Right lobe of liver (tissue), 6 donors: ENCODE measurements at regions not wholly inside any gene's neighbourhood (a gene's known extent, or its start where the extent isn't known, plus 50 kb on each side); places are given as distances from the start of the nearest gene placed in this dataset.

Source experiments
- ATAC-seq, 4 donors: fragments of 200-7000 bp; cut with Tn5 transposase; one replicate each; pipeline ENCODE4 v1.9.1; 2020; ENCODE audit warnings: mild to moderate bottlenecking in 4 of 4, moderate library complexity in 4 of 4
- DNase-seq, 3 donors: peaks; one replicate each; pipeline ENCODE4 v3.0.0-alpha.2; 2020
- H3K27ac ChIP-seq, 3 donors: fragments of 200-600 bp; one replicate each; pipeline ENCODE4 v1.8.0; 2022
- H3K27me3 ChIP-seq, 2 donors: fragments of 200-600 bp; one replicate each; pipeline ENCODE4 v1.8.0; 2022
- H3K36me3 ChIP-seq, 4 donors: fragments of 200-600 bp; sonication (generic) in 1 of 4; one replicate each; pipeline versions ENCODE4 v1.5.1 to v1.8.0; 2017 to 2022; ENCODE audit warnings: control low read depth in 1 of 4
- H3K4me1 ChIP-seq, 4 donors: fragments of 200-600 bp; sonication (generic) in 1 of 4; one replicate each; pipeline versions ENCODE4 v1.5.1 to v1.8.0; 2017 to 2022; ENCODE audit warnings: control low read depth in 1 of 4
- H3K4me3 ChIP-seq, 3 donors: fragments of 200-600 bp; one replicate each; pipeline ENCODE4 v1.8.0; 2022
- H3K9me3 ChIP-seq, 4 donors: fragments of 200-600 bp; sonication (generic) in 1 of 4; one replicate each; pipeline versions ENCODE4 v1.5.1 to v1.8.0; 2017 to 2022; ENCODE audit warnings: control low read depth in 1 of 4
- POLR2A ChIP-seq: fragments of 450-650 bp; IDR thresholded peaks from one replicate; pipeline ENCODE4 v1.6.1; 2017; ENCODE audit warnings: antibody characterized with exemption, mild to moderate bottlenecking
- WGBS: methylation state at CpG from one replicate; pipeline ENCODE4 v1.1.6; 2018; ENCODE audit warnings: low coverage, low lambda C conversion rate; ENCODE audit not compliant: insufficient coverage; ENCODE audit errors: missing lambda C conversion rate; 5-methylcytosine and 5-hydroxymethylcytosine counted together
- intact Hi-C, 2 donors: fragments of 100-400 bp; cut with DNase I; formaldehyde crosslinking; loops; one replicate each; pipeline versions ENCODE4 v1.11.2 to v1.14.1; 2022
- TF ChIP-seq, protein P1 (sequence below), 4 donors: fragments of 200-600 bp in 3 of 4; fragments of 450-650 bp in 1 of 4; IDR thresholded peaks; one replicate each; pipeline versions ENCODE4 v1.5.1 to v1.8.0; 2016 to 2022; ENCODE audit warnings: antibody characterized with exemption in 4 of 4, mild to moderate bottlenecking in 2 of 4
- donor health status: DM: no; HTN: yes; CAD: no.
- donor health status: DM: no; HTN: no; CAD: no.
- donor health status: DM: no; HTN: no; CAD: no.
- donor health status: DM: no; HTN: yes; CAD: no.
- donor health status: DM: no; HTN: yes; CAD: no.

DNA sequence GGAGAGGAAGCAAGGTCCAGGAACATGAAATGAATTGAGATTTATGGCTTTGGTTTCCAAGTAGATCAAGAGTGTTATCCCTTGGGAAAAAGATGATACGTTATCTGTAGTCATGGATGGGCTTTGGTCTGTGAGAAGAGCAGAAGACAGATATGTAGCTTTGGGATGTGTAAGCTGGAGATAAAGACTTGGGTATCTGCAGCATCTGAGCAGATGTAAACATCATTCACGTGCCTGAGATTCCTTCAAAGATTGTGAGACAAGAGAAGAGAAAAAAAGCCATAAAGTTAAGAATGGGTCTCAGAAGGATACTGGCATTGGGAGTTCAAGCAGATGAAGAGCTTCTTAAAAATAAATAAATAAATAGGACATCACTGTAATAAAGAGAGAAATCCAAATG lies 217.8 kb downstream of the PTPRC start:
- Histone ChIP-seq H3K4me3 (no peak overlapping the region), H3K27ac (no peak overlapping the region), H3K4me1 (no peaks in the 10 kb centered on the region), H3K36me3 (no peaks in the 10 kb centered on the region), H3K27me3 (no peaks in the 10 kb centered on the region), H3K9me3 (no peaks in the 10 kb centered on the region)
- intact Hi-C loops, result no loop called here
- TF ChIP-seq, protein P1, sequence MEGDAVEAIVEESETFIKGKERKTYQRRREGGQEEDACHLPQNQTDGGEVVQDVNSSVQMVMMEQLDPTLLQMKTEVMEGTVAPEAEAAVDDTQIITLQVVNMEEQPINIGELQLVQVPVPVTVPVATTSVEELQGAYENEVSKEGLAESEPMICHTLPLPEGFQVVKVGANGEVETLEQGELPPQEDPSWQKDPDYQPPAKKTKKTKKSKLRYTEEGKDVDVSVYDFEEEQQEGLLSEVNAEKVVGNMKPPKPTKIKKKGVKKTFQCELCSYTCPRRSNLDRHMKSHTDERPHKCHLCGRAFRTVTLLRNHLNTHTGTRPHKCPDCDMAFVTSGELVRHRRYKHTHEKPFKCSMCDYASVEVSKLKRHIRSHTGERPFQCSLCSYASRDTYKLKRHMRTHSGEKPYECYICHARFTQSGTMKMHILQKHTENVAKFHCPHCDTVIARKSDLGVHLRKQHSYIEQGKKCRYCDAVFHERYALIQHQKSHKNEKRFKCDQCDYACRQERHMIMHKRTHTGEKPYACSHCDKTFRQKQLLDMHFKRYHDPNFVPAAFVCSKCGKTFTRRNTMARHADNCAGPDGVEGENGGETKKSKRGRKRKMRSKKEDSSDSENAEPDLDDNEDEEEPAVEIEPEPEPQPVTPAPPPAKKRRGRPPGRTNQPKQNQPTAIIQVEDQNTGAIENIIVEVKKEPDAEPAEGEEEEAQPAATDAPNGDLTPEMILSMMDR (IDR thresholded peaks at IDR 0.05), result no peak
- no peak for TF ChIP-seq POLR2A
- 49% methylated on average over 2 of the region's 2 CpGs for WGBS
- ATAC-seq, result no peak
- no peak for DNase-seq

DNA sequence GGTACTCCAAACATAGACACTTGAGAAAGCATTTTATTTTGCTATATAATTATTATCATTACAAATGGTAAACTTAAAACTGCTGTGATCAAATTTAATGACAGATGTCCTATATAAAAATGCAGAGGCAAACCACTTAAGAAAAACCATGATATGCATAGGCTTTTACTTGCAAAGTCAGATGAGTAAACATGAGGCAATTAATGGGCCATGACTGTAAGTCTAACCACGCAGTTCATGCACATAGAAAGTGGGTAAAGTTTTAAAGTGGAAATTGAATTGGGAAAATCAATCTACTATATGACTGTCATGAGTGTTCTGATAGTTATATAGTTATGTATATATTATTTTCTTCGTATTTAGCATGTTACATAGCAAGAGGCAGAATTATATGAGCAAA lies 219.2 kb downstream of the PTPRC start:
- Histone ChIP-seq H3K9me3 (no peaks in the 10 kb centered on the region), H3K4me3 (no peak overlapping the region), H3K36me3 (no peaks in the 10 kb centered on the region), H3K27me3 (no peaks in the 10 kb centered on the region), H3K27ac (no peak overlapping the region), H3K4me1 (no peaks in the 10 kb centered on the region)
- DNase-seq (no peak), ATAC-seq (no peak)
- 71% methylated on average over 2 of the region's 2 CpGs for WGBS
- intact Hi-C loops, result no loop called here
- TF ChIP-seq POLR2A, result no peak
- TF ChIP-seq, protein P1 (IDR thresholded peaks at IDR 0.05), result no peak

DNA sequence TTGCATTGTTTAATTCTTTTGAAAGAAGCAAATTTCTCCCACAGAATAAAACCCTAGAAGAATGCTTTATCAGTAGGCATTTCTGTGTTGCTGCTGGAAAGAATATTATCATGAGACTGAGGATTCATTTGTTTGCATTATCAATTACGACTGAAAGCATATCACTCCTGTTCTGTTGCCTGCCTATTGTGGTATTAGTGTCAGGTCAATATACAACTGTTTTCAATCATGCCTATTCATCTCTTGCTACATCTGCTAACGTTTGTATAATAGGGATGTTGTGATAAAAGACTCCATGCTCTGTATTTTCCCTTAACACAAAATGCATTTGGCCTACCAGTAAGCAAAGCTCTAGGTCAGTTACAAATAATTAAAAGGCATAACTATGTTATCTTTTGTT lies 221.5 kb downstream of the PTPRC start:
- Histone ChIP-seq H3K27ac (no peak overlapping the region), H3K36me3 (no peaks in the 10 kb centered on the region), H3K4me1 (no peaks in the 10 kb centered on the region), H3K9me3 (no peaks in the 10 kb centered on the region), H3K4me3 (no peak overlapping the region), H3K27me3 (no peaks in the 10 kb centered on the region)
- WGBS, result 37% methylated on average over 2 of the region's 2 CpGs
- DNase-seq (no peak), ATAC-seq (no peak)
- TF ChIP-seq, protein P1 (IDR thresholded peaks at IDR 0.05), result no peak
- TF ChIP-seq POLR2A, result no peak
- intact Hi-C loops, result no loop called here

DNA sequence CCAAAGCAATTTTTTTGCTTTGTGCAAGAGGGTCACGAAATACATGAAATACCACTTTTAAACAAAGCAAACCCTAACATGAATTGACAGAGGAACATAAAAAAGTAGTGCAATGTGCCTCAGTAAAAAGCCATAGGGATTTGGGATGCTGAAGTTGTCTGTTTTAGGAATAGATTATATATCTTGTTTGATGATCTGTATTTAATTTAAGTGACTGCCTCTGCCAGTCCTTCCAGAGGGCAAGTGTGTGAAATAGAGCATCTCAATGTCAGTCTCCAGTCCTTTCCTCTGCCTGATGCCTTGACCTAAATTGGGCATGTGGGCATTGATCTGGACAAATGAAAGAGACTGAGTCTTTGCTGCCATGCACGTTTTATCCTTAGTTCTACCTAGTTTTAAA lies 222.8 kb downstream of the PTPRC start:
- H3K27me3 ChIP-seq, result no peaks in the 10 kb centered on the region
- no peak overlapping the region for H3K4me3 ChIP-seq
- H3K36me3 ChIP-seq, result no peaks in the 10 kb centered on the region
- TF ChIP-seq, protein P1 (IDR thresholded peaks at IDR 0.05), result no peak
- TF ChIP-seq POLR2A, result no peak
- DNase-seq (no peak), ATAC-seq (no peak)
- no peaks in the 10 kb centered on the region for H3K9me3 ChIP-seq
- intact Hi-C loops, result no loop called here
- 38% methylated on average over 2 of the region's 2 CpGs for WGBS
- H3K4me1 ChIP-seq, result no peaks in the 10 kb centered on the region
- no peak overlapping the region for H3K27ac ChIP-seq

DNA sequence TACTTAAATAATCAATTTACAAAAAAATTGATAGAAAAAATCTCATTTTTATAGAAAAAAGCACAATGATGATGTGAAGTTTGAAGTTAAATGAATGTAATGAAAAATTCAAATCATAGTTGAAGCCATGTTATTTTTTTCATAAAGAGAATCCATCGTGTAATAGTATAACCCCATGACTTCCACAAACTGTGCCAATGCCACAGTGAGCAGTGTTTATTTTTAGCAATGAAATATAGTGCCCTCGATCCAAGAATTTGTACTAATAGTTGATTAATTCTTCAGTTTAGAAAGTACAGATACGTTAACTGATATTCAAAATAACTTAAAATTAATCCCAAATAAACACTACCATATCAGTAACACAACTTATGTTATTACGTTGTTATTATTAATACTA lies 225.9 kb downstream of the PTPRC start:
- intact Hi-C loops, result no loop called here
- WGBS, result 64% methylated on average over 4 of the region's 4 CpGs
- TF ChIP-seq, protein P1 (IDR thresholded peaks at IDR 0.05), result no peak
- no peak for TF ChIP-seq POLR2A

More for the DNA sequence above, 225.9 kb downstream of the PTPRC start:
- H3K9me3 ChIP-seq, result no peaks in the 10 kb centered on the region
- no peaks in the 10 kb centered on the region for H3K27me3 ChIP-seq
- H3K27ac ChIP-seq, result no peak overlapping the region
- H3K4me1 ChIP-seq, result no peaks in the 10 kb centered on the region
- H3K36me3 ChIP-seq, result no peaks in the 10 kb centered on the region
- H3K4me3 ChIP-seq, result no peak overlapping the region
- DNase-seq, result no peak
- ATAC-seq, result no peak
